GM21528 (cell line): ENCODE measurements at regions not wholly inside any gene's neighbourhood (a gene's known extent, or its start where the extent isn't known, plus 50 kb on each side); places are given as distances from the start of the nearest gene placed in this dataset.
A peak's percentile ranks its signal among the peaks of the same experiment; 100 is the strongest.
"Not testable (repeated sequence)": the region's sequence is repeated elsewhere in the genome, so short reads cannot be mapped to it uniquely, and the experiment has no call there.

ENCODE experiments used
- ATAC-seq: cut with Tn5 transposase; IDR thresholded peaks from one replicate; pipeline ENCODE4 v1.9.1; 2021; ENCODE audit warnings: mild to moderate bottlenecking, moderate library complexity; ENCODE audit not compliant: unreplicated experiment, low FRiP score

DNA sequence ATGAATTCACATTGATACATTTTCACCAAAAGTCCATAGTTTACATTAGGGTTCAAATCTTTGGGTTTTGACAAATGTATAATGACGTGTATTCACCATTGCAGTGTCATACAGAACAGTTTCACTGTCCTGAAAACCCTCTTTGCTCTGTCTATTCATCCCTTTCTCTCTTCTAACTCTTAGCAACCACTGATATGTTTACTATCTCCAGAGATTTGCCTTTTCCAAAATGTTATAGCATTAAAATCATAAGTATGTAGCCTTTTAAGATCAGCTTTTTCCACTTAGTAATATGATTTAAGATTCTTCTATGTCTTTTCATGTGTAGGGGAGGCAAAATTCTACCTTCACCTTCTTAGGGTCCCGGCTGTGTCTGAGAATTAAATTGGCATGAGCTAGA, 203.8 kb downstream of the TPRG1 start:
- ATAC-seq = no peak

DNA sequence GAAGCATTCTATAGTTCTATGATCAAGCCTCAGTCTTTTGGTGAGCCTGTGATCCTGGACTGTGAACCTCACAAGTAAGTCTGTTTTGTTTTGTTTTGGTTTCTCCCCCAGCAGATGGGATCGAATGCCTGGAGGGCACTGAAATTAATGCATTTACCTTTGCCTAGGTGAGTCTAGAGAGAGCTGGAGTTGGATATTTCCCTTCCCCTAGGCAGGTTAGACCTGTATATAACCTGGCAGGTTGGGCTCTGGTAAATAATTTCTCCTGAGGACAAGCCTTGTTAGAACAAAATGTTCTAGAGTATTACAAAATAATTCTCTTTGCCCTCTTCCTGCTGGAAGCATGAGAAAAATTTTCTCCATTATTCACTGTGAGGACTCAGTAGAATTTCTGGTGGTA, 211.9 kb downstream of the TPRG1 start:
- ATAC-seq = no peak

DNA sequence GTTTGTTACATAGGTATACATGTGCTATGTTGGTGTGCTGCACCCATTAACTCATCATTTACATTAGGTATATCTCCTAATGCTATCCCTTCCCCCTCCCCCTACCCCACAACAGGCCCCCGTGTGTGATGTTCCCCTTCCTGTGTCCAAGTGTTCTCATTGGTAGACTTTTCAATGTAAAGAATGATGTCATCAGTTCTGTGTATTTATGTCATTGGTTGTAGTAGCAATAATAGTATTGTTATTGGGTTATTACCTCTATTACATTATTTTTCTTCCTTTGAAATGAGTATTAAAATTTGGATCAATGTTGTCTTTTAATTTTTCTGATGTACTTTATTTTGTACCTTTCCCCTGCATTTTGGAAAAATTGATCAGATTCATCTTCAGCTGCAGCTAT, 214.1 kb downstream of the TPRG1 start:
- ATAC-seq = not testable (repeated sequence)

DNA sequence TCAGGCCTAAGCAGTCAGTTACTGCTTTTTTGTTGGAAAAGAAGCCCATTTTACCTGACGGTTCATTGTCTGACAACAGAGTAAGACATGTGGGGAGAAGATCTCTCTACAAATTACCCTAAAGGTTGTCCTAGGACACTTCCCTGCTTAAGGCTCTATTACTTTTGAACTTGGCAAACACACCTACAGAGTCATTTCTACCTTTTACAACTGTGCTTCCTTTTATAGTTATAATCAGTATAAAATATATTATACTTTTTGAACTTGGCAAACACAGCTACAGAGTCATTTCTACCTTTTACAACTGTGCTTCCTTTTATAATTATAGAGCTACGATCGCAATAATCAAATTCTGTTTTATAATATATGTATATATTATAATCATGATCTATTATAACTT, 215.0 kb downstream of the TPRG1 start:
- ATAC-seq = no peak

DNA sequence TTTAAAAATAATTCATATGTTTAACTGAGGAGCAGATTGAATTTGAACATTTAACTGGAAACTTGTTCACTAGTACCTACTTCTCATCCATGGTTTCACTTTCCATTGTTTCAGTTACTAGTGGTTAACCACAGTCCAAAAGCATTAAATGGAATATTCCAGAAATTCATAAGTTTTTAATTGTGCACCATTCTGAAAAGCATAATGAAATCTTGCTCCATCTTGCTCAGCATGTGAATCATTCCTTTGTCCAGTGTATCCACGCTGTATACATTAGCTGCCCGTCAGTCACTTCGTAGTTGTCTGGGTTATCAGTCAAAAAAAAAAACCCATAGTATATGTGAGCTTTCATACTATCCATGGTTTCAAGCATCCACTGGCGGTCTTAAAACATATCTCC, 217.6 kb downstream of the TPRG1 start:
- ATAC-seq = no peak

DNA sequence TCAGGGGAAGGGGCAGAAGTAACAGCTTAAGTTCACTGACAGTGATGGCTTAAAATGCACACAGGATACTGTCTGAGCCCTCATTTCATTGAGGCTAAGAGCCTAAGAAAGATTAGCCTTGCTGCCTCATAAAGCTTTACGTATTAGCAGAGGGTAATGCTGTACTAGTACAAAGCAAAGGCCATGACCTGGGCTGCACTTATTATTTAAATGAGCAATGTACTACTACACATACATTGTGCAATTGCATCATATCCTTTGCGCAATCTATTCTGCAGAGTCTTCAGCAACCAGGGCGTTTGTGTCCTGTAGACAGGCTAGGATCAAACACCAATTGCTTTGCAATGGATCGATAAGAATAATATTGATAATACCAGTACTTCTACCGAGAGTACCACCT, 221.8 kb downstream of the TPRG1 start:
- ATAC-seq = no peak

DNA sequence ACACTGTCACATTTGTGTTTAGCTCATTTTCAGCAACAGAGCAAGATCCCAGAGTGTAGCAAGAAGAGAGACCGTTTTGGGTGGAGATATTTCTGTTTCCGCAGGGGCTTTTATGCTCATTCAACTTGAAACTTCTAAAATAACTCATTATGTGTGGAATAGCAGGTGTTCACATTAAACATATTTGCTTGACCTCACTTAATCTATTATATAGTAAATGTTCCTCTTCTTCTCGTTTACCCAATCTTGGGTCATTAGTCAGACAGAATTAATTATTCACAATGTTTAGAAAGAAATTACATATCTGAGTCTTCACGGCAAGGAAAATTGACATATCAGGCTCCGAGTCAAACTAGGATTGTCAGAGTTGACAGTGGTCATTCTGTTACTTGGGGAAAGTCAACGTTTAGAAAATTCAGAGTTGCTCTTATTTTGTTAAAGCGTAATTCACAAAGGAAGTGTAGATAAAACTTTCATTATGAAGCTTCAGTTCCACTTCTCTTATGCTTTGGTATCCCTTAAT, 222.9 kb downstream of the TPRG1 start:
- peak; percentile 90 for ATAC-seq

DNA sequence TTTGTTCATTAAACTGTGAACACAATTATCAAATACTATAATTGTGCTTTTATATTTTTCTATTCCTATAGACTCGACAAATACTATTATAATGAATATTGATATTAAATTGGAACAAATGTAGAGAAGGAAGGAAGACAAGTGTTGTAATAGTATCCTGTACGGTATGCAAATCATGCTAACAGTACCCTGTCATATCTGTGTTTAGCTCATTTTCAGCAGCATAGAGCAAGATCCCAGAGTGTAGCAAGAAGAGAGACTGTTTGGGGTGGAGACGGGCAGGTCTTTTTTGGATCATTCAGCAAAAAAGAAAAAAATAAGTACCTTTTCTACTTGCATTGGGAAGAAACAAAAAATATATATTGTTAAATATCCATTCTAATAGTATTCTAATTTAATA, 224.1 kb downstream of the TPRG1 start:
- no peak for ATAC-seq

DNA sequence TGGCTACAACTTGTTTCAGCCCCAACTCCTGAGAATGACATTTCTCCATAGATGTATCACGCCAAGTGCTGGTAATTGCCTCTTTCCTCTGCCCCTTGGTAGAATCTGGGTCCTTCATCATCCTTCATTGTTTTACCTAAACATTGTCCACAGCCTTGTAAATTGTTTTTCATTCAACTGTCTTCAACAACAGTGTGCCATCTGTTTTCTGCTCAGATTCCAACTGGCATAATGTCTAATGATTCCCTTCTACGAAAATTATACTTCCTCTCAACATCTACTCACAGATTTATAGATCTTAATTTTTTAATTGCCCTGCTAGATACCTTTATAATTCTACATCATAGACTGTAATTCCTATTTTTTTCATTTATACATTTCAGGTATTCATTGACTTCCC, 226.9 kb downstream of the TPRG1 start:
- ATAC-seq = no peak

DNA sequence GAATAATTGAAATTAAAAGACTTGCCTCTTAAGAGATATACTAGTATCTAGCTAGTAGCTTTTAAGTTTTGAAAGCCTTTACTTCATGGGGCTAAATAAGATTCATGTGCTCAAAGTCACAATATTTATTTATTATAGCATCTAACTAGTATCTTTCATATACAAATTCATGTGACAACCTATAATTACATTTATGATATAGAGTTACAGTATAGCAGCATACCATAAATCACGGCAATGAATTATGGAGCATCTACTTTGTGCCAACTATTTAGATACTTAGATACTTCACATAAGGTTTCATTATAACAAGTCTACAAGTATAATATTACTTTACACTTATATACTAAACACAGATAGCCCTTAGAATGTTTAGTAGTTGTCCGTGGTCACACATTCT, 229.4 kb downstream of the TPRG1 start:
- no peak for ATAC-seq

DNA sequence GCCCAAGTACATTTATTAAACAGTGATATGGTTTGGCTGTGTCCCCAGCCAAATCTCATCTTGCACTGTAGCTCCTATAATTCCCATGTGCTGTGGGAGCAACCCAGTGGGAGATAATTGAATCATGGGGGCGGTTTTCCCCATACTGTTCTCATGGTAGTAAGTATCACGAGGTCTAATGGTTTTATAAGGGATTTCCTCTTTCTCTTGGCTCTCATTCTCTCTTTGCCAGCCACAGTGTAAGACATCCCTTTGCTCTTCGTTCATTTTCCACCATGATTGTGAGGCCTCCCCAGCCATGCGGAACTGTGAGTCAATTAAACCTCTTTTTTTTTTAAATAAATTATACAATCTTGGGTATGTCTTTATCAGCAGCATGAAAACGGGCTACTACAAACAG, 228.0 kb upstream of the TP63 start:
- ATAC-seq = no peak

DNA sequence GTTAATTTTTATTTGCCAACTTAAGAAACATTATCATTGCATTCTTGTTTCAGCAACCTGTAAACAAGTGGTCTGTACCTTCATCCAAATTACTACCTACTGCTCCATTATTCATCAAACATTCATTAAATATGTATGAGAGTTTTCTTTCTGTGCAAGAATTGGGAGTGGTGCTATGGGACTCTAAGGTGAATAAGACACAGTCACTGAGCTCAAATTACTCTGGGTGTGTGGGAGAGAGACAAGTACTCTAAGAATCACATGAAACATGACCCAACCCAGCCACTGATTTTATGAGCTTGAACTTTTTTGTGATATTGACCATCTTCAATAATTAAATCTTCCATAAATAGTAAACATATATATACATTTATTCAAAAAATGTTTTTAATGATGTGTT, 227.2 kb upstream of the TP63 start:
- ATAC-seq = no peak

DNA sequence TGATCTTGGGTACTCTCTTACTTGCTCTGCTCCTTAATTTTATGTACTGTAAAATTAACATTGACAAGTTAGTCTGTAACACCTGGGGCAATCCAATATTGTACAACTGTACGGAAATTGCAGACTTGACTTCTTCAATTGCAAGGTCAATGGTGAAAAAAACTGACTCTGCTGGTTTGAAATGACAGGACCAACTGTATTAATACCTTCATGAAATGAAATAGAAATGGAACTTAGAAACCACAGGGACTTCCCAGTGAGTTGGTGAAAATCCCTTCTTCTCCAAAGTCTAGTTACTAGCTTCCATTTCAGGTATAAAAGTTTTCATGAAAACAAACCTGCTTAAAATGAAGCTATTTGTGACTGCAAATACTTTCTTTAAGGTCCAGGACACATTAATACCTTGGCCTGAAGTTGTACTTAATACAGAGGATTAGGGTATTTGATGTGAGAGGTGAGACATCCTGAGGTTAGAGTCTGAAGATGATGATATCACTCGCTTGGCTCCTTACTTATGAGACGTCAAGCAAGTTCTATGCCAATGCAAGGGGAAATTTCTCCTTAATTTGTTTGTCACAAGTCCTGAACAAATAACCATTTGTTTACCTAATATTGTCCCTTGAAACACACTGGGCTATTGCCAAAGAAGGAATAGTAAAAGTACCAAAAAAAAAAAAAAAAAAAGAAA, 226.2 kb upstream of the TP63 start:
- ATAC-seq = peak; percentile 38

DNA sequence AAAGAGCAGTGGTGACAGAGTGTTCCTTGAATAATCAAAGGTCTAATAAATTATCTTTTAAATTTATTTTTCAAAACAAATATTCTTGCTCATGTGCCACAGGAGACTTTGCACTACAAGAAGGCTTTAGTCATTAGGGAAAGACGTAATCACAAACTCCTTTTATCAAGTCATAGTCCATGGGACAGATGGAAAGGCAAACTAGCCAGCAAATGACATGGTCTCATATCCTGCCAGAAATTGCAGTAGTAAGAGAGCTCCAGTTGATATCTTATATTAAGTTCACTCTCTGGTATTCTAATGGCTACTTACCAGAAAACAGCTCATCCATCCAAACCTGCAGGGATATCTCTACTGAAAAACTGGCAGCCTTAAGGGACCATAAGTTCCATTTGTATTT, 225.0 kb upstream of the TP63 start:
- ATAC-seq = no peak

DNA sequence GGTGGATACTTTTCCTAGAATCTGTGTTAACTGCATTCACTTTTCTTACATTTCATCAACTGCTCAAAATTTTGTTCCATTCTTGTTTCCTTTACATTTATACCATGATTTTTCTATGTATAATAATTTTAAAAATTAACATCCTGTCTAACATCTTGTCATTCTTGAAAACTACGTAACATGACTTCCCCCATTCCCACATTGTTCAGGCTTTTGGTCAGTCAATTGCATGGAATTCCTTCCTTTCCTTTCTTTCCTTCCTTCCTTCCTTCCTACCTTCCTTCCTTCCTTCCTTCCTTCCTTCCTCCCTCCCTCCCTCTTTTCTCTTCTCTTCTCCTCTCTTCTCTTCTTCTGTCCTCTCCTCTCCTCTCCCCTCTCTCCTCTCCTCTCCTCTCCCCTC, 220.7 kb upstream of the TP63 start:
- ATAC-seq = no peak

DNA sequence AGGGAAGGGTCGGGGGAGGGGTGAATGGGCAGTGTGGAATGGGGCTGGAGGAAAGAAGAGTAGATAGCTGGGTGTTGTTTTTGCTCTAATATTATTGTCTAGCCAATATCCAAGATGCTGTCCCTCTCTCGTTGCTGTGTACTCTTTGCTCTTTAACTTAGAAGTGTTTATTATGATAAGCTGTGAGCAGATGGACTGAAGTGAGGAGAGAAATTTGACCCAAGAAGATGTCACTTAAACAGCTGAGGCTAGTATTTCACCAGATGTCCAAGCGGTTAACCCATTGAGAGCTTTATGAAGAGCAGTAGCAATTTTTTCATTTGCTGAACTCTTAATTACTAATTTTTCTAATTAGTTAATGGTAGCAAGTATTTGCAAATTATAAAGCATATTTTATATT, 212.2 kb upstream of the TP63 start:
- no peak for ATAC-seq

DNA sequence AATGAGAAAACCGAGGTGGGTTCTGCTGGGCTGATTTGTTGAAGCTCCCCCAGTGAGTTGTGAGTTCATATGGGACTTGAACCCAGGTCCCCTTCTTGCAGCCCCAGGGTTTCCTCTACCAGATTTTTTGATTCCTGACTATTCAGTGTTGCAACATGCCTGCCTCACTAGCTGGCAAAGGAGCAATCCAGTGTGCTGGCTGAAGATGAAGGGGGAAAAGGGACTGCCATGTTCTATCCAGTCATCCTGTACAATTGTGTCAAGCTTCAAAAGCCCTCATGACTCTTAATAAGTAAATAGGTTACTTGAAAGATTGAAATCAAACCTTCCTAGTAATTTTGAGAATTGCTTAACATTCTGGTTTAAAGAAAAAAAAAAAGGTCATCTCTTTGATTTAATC, 211.5 kb upstream of the TP63 start:
- no peak for ATAC-seq

DNA sequence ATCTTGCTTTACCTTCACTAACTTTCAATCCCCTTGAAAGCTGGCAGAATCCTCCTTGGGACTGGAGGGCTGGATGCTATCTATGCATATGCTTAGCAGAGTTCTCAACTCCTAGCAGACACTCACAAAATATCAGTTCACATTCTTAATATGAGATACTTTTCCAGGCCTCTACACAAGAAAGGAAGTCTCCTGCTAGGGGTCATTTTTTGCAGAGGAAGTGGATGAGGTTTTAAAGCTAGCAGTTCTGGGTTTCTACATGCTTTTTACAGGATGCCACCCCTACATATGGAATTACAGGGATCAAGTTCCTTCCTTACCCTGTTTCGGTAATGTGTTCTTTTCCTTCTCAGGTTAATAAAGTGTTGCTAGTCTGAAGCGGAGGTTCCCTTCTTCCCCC, 206.3 kb upstream of the TP63 start:
- no peak for ATAC-seq

DNA sequence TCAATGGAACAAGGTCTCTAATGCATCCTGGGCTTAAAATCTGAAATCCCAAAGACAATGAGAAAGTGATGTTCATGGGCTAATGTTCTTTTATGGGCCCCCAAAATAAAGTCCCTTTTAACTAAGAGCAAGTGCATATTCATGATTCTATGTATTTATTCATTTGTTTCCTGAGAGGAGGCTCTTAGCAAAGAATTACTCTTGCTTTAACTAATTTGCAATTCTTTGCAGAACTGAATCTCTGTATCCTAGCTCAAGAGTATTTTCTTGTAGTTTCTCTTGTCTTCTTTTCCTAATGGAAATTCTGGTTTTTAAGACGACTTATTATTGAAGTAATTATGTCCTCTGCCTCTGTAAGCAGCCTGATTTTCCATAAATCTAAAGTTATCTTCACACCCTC, 202.2 kb upstream of the TP63 start:
- ATAC-seq = no peak

DNA sequence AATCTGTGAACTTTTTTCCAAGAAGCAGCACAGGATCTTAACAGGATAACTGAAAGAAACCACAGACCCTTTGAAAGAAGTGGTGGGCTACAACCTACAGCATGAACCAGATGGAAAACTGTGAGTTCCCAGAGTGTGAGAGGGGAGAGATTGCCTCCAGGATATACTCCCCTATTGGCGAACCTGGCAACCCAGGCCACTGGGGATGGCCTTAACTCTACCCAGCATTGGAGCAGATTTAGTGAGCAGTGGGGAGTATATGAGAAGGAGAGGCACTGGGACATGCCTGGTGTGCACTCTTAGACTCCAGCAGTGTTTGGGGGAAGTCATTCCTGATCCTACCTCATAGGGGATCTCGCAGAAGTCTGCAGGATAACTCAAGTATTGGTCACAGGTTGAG, 201.0 kb upstream of the TP63 start:
- no peak for ATAC-seq

DNA sequence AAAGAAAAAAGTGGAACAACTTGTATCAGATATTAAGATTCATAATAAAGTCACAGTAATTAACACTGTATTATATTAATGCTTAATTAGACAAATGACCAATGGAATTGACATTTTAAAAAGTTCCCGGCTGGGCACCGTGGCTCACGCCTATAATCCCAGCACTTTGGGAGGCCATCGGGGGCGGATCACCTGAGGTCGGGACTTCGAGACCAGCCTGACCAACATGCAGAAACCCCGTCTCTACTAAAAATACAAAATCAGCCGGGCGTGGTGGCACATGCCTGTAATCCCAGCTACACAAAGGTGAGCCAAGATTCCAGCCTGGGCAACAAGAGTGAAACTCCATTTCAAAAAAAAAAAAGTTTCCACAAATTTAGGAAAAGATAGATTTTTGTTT, 188.9 kb upstream of the TP63 start:
- ATAC-seq = not testable (repeated sequence)

DNA sequence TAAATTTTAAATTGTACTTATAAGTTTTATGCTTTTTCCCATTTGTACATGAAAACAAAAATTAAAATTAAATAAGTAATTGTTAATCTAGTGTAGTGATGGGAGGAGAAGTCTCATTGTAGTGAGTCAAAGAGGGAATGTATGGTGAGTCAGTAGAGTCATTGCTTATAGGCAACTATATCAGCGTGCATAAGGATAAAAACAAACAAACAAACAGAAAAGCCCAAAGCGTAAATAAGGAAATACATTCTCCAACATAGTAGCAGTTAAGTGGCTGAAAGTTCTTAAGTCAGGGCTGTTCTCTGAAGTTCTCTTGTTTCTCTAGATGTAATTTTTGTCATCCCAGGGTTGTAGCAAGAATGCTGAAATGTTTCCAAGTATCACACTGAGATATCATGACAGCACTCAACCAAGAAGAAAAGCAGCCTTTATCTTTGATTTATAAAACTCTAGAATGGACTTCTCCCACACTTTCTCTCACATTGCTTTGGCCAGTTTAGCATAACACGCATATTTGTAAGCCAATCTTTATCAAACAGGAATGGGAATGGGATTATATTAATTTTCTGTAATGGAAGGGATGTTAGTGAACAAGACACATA, 184.1 kb upstream of the TP63 start:
- ATAC-seq = no peak
